Stimulated activated effector memory CD8-positive, alpha-beta T cell treated with anti-CD3 and anti-CD28 coated beads, Interleukin-12 subunit alpha, Interleukin-12 subunit beta, amount 100 ng/mL, for 72 hours (primary cell): ENCODE measurements at regions not wholly inside any gene's neighbourhood (a gene's known extent, or its start where the extent isn't known, plus 50 kb on each side); places are given as distances from the start of the nearest gene placed in this dataset.
"Not testable (repeated sequence)": the region's sequence is repeated elsewhere in the genome, so short reads cannot be mapped to it uniquely, and the experiment has no call there.

Experiments
- ATAC-seq: fragments of 150-1000 bp; cut with Tn5 transposase; 2 replicates; pipeline ENCODE4 v1.10.0; 2021
- DNase-seq, 2 donors: peaks; one replicate each; pipeline ENCODE4 v3.0.0; 2021 to 2022; ENCODE audit warnings: low spot score in 2 of 2
- H3K27ac Mint-ChIP-seq: one replicate; pipeline ENCODE4 v1.8.0; 2022; ENCODE audit warnings: mild to moderate bottlenecking, mixed read lengths
- H3K36me3 Mint-ChIP-seq: one replicate; pipeline ENCODE4 v1.8.0; 2022; ENCODE audit warnings: mild to moderate bottlenecking, mixed read lengths
- H3K4me1 Mint-ChIP-seq: one replicate; pipeline ENCODE4 v1.8.0; 2022; ENCODE audit warnings: mixed read lengths
- H3K4me3 Mint-ChIP-seq: one replicate; pipeline ENCODE4 v1.8.0; 2022; ENCODE audit warnings: mild to moderate bottlenecking, mixed read lengths
- H3K9me3 Mint-ChIP-seq: one replicate; pipeline ENCODE4 v1.8.0; 2022; ENCODE audit warnings: mixed read lengths

- Mint-ChIP-seq H3K4me1 (no peaks in the 10 kb centered on the region), H3K4me3 (no peak overlapping the region), H3K36me3 (no peaks in the 10 kb centered on the region), H3K9me3 (peaks cover 12% of the 10 kb centered on the region), H3K27ac (no peak overlapping the region)
- ATAC-seq (no peak), DNase-seq (no peak)
Observed at GRCh38 chr16:72635104-72635503, 412.8 kb downstream of the ZFHX3 start.

GRCh38 chr16:72627182-72627896 is 420.6 kb downstream of the ZFHX3 start:
- H3K27ac Mint-ChIP-seq, H3K9me3 Mint-ChIP-seq, ATAC-seq, DNase-seq, H3K36me3 Mint-ChIP-seq, H3K4me1 Mint-ChIP-seq: not testable (repeated sequence)
- H3K4me3 Mint-ChIP-seq, result peak overlapping the region; percentile 51

- H3K4me3 Mint-ChIP-seq, result peak overlapping the region; percentile 51
- H3K4me1 Mint-ChIP-seq, result no peaks in the 10 kb centered on the region
- H3K9me3 Mint-ChIP-seq, result peaks cover 8% of the 10 kb centered on the region
Observed at GRCh38 chr16:72626623-72627022, 421.3 kb downstream of the ZFHX3 start.

GRCh38 chr16:72621651-72622050 is 426.3 kb downstream of the ZFHX3 start:
- Mint-ChIP-seq H3K27ac (no peak overlapping the region), H3K4me3 (no peak overlapping the region), H3K36me3 (no peaks in the 10 kb centered on the region), H3K4me1 (no peaks in the 10 kb centered on the region), H3K9me3 (peaks cover 4% of the 10 kb centered on the region)
- ATAC-seq (no peak), DNase-seq (no peak)

More at GRCh38 chr16:72626623-72627022, 421.3 kb downstream of the ZFHX3 start:
- DNase-seq, result no peak
- Mint-ChIP-seq H3K27ac (no peak overlapping the region), H3K36me3 (no peaks in the 10 kb centered on the region)
- no peak for ATAC-seq

DNA sequence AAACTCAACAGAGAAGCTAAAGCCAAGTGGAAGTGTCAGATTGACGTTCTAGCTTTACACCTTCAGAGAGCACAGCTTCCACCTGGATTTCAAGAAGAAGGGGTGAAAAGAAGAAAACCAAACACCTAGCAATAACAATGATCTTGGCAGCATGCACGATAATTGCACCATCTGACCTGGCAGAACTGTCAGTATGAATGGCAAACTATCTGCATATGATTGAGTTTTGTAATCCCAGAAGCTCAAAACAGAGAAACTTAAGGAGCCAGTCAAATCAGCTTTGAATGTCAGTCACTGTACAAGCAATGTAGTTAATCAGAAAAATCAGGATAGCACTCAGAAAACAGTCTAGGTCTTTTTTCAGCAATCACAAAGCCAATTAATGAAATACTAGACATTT is 427.1 kb downstream of the ZFHX3 start:
- ATAC-seq (no peak), DNase-seq (no peak)
- H3K27ac Mint-ChIP-seq, result no peak overlapping the region
- peaks cover 4% of the 10 kb centered on the region for H3K9me3 Mint-ChIP-seq
- H3K4me3 Mint-ChIP-seq, result no peak overlapping the region
- no peaks in the 10 kb centered on the region for H3K36me3 Mint-ChIP-seq
- H3K4me1 Mint-ChIP-seq, result no peaks in the 10 kb centered on the region

- Mint-ChIP-seq H3K27ac (no peak overlapping the region), H3K9me3 (no peaks in the 10 kb centered on the region), H3K4me3 (no peak overlapping the region), H3K36me3 (no peaks in the 10 kb centered on the region), H3K4me1 (no peaks in the 10 kb centered on the region)
- ATAC-seq (no peak), DNase-seq (no peak)
Observed at GRCh38 chr16:72620348-72620747, 427.6 kb downstream of the ZFHX3 start.

- Mint-ChIP-seq H3K36me3 (no peaks in the 10 kb centered on the region), H3K27ac (no peak overlapping the region), H3K4me1 (no peaks in the 10 kb centered on the region), H3K9me3 (no peaks in the 10 kb centered on the region), H3K4me3 (no peak overlapping the region)
- ATAC-seq (no peak), DNase-seq (no peak)
Observed at GRCh38 chr16:72615856-72616255, 432.1 kb downstream of the ZFHX3 start.

- no peaks in the 10 kb centered on the region for H3K9me3 Mint-ChIP-seq
- no peak overlapping the region for H3K4me3 Mint-ChIP-seq
- H3K27ac Mint-ChIP-seq, result no peak overlapping the region
- DNase-seq (no peak), ATAC-seq (no peak)
- no peaks in the 10 kb centered on the region for H3K36me3 Mint-ChIP-seq
- no peaks in the 10 kb centered on the region for H3K4me1 Mint-ChIP-seq
Observed at GRCh38 chr16:72612718-72613117, 435.2 kb downstream of the ZFHX3 start.

DNA sequence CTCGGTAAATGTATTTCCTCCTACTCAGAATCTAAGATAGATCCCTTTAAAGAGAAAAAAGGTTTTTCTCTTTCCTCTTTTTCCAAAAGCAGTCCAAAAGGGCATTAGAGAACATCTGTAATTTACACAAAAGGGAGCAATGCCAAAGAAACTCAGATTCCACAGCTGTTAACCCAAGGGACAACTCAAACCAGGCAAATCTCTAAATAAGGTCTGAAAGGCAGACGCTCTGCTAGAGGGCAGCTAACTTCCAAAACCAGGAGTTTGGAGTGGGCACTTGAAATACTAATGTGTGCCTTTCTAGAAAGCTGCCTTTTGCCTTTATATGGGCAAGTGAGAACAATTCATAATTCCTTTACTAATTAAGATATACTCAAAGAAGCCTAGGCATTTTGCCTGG is 435.7 kb downstream of the ZFHX3 start:
- ATAC-seq (no peak), DNase-seq (no peak)
- no peak overlapping the region for H3K27ac Mint-ChIP-seq
- no peaks in the 10 kb centered on the region for H3K36me3 Mint-ChIP-seq
- H3K4me3 Mint-ChIP-seq, result no peak overlapping the region
- no peaks in the 10 kb centered on the region for H3K4me1 Mint-ChIP-seq
- H3K9me3 Mint-ChIP-seq, result no peaks in the 10 kb centered on the region

- H3K4me3 Mint-ChIP-seq, result no peak overlapping the region
- H3K4me1 Mint-ChIP-seq, result no peaks in the 10 kb centered on the region
- H3K27ac Mint-ChIP-seq, result no peak overlapping the region
- DNase-seq (no peak), ATAC-seq (no peak)
- no peaks in the 10 kb centered on the region for H3K36me3 Mint-ChIP-seq
- no peaks in the 10 kb centered on the region for H3K9me3 Mint-ChIP-seq
Observed at GRCh38 chr16:72609933-72610332, 438.0 kb upstream of the PMFBP1 start.

DNA sequence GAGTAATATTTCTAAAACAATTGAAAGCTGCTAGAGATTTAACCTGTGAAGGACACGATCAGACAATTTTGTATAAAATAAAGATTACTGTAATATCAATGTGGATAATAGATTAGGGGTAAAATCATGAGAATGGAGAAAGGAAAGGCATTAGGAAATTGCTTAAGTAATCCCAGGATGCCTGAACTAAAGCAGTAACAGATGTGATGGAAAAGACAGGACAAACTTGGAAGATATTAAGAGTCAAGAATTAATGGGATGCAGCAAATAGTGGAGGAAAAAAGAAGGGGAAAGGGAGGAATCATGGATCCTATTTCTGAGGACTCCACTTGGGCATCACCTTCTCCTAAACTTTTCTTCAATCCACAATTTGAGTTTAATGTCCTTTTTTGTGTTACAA is 437.1 kb upstream of the PMFBP1 start:
- H3K36me3 Mint-ChIP-seq, result no peaks in the 10 kb centered on the region
- DNase-seq (no peak), ATAC-seq (no peak)
- H3K4me3 Mint-ChIP-seq, result no peak overlapping the region
- H3K9me3 Mint-ChIP-seq, result no peaks in the 10 kb centered on the region
- H3K27ac Mint-ChIP-seq, result no peak overlapping the region
- H3K4me1 Mint-ChIP-seq, result no peaks in the 10 kb centered on the region

DNA sequence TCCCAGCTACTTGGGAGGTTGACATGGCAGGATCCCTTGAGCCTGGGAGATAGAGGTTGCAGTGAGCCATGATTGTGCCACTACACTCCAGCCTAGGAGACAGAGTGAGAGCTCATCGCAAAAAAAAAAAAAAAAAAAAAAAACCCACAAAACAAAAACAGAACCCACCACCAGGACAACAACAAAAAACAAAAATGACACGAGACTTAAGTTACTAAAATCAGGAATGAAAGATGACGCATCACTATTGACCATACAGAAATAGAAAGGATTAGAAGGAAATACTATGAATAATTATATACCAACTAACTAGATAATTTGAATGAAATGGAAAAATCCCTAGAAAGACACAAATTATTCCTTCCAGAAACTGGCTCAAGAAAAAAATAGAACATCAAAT is 432.4 kb upstream of the PMFBP1 start:
- Mint-ChIP-seq H3K27ac (no peak overlapping the region), H3K4me1 (no peaks in the 10 kb centered on the region), H3K9me3 (peaks cover 3% of the 10 kb centered on the region), H3K4me3 (no peak overlapping the region), H3K36me3 (no peaks in the 10 kb centered on the region)
- ATAC-seq (no peak), DNase-seq (no peak)

- Mint-ChIP-seq H3K4me1 (no peaks in the 10 kb centered on the region), H3K27ac (no peak overlapping the region)
- ATAC-seq, result no peak
Observed at GRCh38 chr16:72602499-72602898, 430.5 kb upstream of the PMFBP1 start.

GRCh38 chr16:72598696-72599095 is 426.7 kb upstream of the PMFBP1 start:
- H3K27ac Mint-ChIP-seq, result no peak overlapping the region
- DNase-seq, result no peak
- no peaks in the 10 kb centered on the region for H3K4me1 Mint-ChIP-seq
- H3K9me3 Mint-ChIP-seq, result peaks cover 3% of the 10 kb centered on the region
- no peak for ATAC-seq
- H3K4me3 Mint-ChIP-seq, result no peak overlapping the region
- no peaks in the 10 kb centered on the region for H3K36me3 Mint-ChIP-seq

More at GRCh38 chr16:72602499-72602898, 430.5 kb upstream of the PMFBP1 start:
- Mint-ChIP-seq H3K4me3 (no peak overlapping the region), H3K36me3 (no peaks in the 10 kb centered on the region), H3K9me3 (peaks cover 3% of the 10 kb centered on the region)
- no peak for DNase-seq

DNA sequence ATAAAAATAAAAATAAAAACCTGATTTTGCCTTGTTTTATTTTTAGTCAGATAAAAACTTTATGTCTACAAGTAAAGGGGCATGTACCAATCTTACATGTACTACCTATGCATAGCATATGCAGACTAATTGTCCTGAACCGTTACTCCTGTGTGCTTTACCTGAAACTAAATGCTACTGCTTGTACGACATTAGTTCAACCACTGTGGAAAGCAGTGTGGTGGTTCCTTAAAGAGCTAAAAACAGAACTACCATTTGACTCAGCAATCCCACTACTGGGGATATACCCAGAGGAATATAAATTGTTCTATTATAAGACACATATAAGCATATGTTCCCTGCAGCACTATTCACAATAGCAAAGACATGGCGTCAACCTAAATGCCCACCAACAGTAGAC is 426.0 kb upstream of the PMFBP1 start:
- no peaks in the 10 kb centered on the region for H3K4me1 Mint-ChIP-seq
- H3K4me3 Mint-ChIP-seq, result no peak overlapping the region
- H3K27ac Mint-ChIP-seq, result no peak overlapping the region
- DNase-seq (no peak), ATAC-seq (no peak)
- H3K36me3 Mint-ChIP-seq, result no peaks in the 10 kb centered on the region
- H3K9me3 Mint-ChIP-seq, result peaks cover 3% of the 10 kb centered on the region

GRCh38 chr16:72596373-72596772 is 424.4 kb upstream of the PMFBP1 start:
- Mint-ChIP-seq H3K36me3 (no peaks in the 10 kb centered on the region), H3K27ac (no peak overlapping the region), H3K9me3 (peaks cover 3% of the 10 kb centered on the region), H3K4me1 (no peaks in the 10 kb centered on the region), H3K4me3 (no peak overlapping the region)
- ATAC-seq, result no peak
- no peak for DNase-seq
